K562 (cell line): ENCODE measurements at regions not wholly inside any gene's neighbourhood (a gene's known extent, or its start where the extent isn't known, plus 50 kb on each side); places are given as distances from the start of the nearest gene placed in this dataset.

Source experiments
- ATAC-seq: fragments of 200-7000 bp; cut with Tn5 transposase; 3 replicates; pipeline ENCODE4 v1.9.1; 2020; ENCODE audit warnings: moderate library complexity
- BruUV-seq: library from RNA; stranded (reverse); fragments of 400-500 nt; replicated peaks from 2 replicates; lab custom pipeline; 2021; lab: Mats Ljungman, UMichigan
- CTCF ChIA-PET: fragments of 300-600 bp; formaldehyde crosslinking; extraction: SDS; loops from one replicate; lab custom pipeline; 2021; ENCODE audit warnings: low intra/inter-chr PET ratio; lab: Yijun Ruan, JAX
- POLR2A ChIA-PET: fragments of 300-600, 350-650 bp; sonication (Branson Sonifier 250); formaldehyde crosslinking; extraction: SDS; loops from one replicate; lab custom pipeline; 2021; ENCODE audit warnings: antibody characterized with exemption, inconsistent platforms; lab: Yijun Ruan, JAX
- DNase-seq, 4 experiments: peaks; one replicate each; pipeline versions ENCODE4 v3.0.0 to v3.0.0-alpha.2; 2011 to 2018; ENCODE audit warnings: low spot score in 3 of 4, mixed read lengths in 3 of 4; ENCODE audit errors: extremely low read depth in 1 of 4
- FAIRE-seq: peaks from 2 replicates; lab custom pipeline; 2011; peaks lifted over from hg19 to GRCh38; lab: Jason Lieb, UNC
- H2AFZ ChIP-seq: 2 replicates; pipeline ENCODE4 v1.6.0; 2011; ENCODE audit warnings: low read depth, low read length, control low read depth, inconsistent platforms
- H3K27ac ChIP-seq: fragments of 200-600 bp; 3 replicates; pipeline ENCODE4 v1.8.0; 2011; ENCODE audit warnings: low read depth, mild to moderate bottlenecking, control low read depth, inconsistent platforms, low read length, moderate library complexity, mixed read lengths; ENCODE audit errors: extremely low read depth
- H3K27me3 ChIP-seq, 2 experiments: fragments of 300-600 bp in 1 of 2; 2 replicates in 1 of 2; 3 replicates in 1 of 2; pipeline versions ENCODE4 v1.6.0 to v1.8.0; 2011; ENCODE audit warnings: inconsistent platforms in 2 of 2, low read length in 2 of 2, mild to moderate bottlenecking in 1 of 2, mixed read lengths in 1 of 2, moderate library complexity in 1 of 2; ENCODE audit not compliant: control insufficient read depth in 2 of 2, insufficient read depth in 2 of 2
- H3K36me3 ChIP-seq: fragments of 300-600 bp; 3 replicates; pipeline ENCODE4 v1.8.0; 2011; ENCODE audit warnings: mild to moderate bottlenecking, low read length, inconsistent platforms; ENCODE audit not compliant: control insufficient read depth, insufficient read depth
- H3K4me1 ChIP-seq, 2 experiments: fragments of 200-600 bp in 1 of 2; replicated peaks in 1 of 2; 2 replicates in 1 of 2; 3 replicates in 1 of 2; pipeline versions ENCODE4 v1.5.1 to v1.8.0; 2011; ENCODE audit warnings: inconsistent platforms in 2 of 2, low read length in 2 of 2, mild to moderate bottlenecking in 1 of 2, mixed read lengths in 1 of 2, moderate library complexity in 1 of 2; ENCODE audit not compliant: control insufficient read depth in 2 of 2, insufficient read depth in 2 of 2
- H3K4me2 ChIP-seq: 2 replicates; pipeline ENCODE4 v1.6.1; 2011; ENCODE audit warnings: low read length, control low read depth, inconsistent platforms, mixed read lengths; ENCODE audit not compliant: insufficient read depth
- H3K4me3 ChIP-seq: fragments of 200-600 bp; sonication (generic), shearing (Covaris generic); 2 replicates; pipeline ENCODE4 v1.5.1; 2016; ENCODE audit warnings: control low read depth, inconsistent platforms
- H3K79me2 ChIP-seq: fragments of 200-600 bp; 3 replicates; pipeline ENCODE4 v1.8.0; 2011; ENCODE audit warnings: low read length, inconsistent platforms; ENCODE audit not compliant: control insufficient read depth, insufficient read depth
- H3K9ac ChIP-seq, 2 experiments: 2 replicates each; pipeline versions ENCODE4 v1.6.0 to v1.6.1; 2011; ENCODE audit warnings: low read depth in 2 of 2, low read length in 2 of 2, control low read depth in 1 of 2, inconsistent platforms in 1 of 2, mild to moderate bottlenecking in 1 of 2, mixed read lengths in 1 of 2; ENCODE audit not compliant: insufficient read depth in 1 of 2
- H3K9me1 ChIP-seq: one replicate; pipeline ENCODE4 v1.6.0; 2011; ENCODE audit warnings: inconsistent platforms, mild to moderate bottlenecking, low read length, moderate library complexity; ENCODE audit not compliant: control insufficient read depth, insufficient read depth
- H3K9me3 ChIP-seq: replicated peaks from 2 replicates; pipeline ENCODE4 v1.5.1; 2011; ENCODE audit warnings: low read depth, low read length, inconsistent platforms; ENCODE audit not compliant: control insufficient read depth, insufficient read depth
- H4K20me1 ChIP-seq: replicated peaks from 2 replicates; pipeline ENCODE4 v1.6.1; 2011; ENCODE audit warnings: low read length, inconsistent platforms, mixed read lengths; ENCODE audit not compliant: control insufficient read depth, insufficient read depth
- NFE2 ChIP-seq: IDR thresholded peaks from 2 replicates; pipeline ENCODE4 v1.6.1; 2014; ENCODE audit warnings: antibody characterized with exemption, low read depth
- WGBS: fragments of 100-300 bp; shearing (Covaris generic); methylation state at CpG from one replicate; pipeline ENCODE4 v1.1.6; 2016; ENCODE audit warnings: low coverage, mixed read lengths; ENCODE audit not compliant: insufficient coverage; ENCODE audit errors: missing lambda C conversion rate; 5-methylcytosine and 5-hydroxymethylcytosine counted together
- in situ Hi-C: fragments of 300-500 bp; cut with MboI; formaldehyde crosslinking; loops from 4 replicates; pipeline ENCODE4 v1.15.0; 2018; ENCODE audit warnings: inconsistent platforms, mixed read lengths
- intact Hi-C: fragments of 100-400 bp; cut with micrococcal nuclease; formaldehyde crosslinking; loops from 2 replicates; pipeline ENCODE4 v1.14.2; 2022
- TF ChIP-seq, protein P1 (sequence below), 2 experiments: fragments of 450-650 bp in 1 of 2; sonication (generic) in 1 of 2; formaldehyde crosslinking in 1 of 2; IDR thresholded peaks; 2 replicates each; pipeline versions ENCODE4 v1.7.1 to v1.9.0; 2016 to 2022; ENCODE audit warnings: inconsistent platforms in 1 of 2, mild to moderate bottlenecking in 1 of 2, missing genetic modification reagents in 1 of 2

DNA sequence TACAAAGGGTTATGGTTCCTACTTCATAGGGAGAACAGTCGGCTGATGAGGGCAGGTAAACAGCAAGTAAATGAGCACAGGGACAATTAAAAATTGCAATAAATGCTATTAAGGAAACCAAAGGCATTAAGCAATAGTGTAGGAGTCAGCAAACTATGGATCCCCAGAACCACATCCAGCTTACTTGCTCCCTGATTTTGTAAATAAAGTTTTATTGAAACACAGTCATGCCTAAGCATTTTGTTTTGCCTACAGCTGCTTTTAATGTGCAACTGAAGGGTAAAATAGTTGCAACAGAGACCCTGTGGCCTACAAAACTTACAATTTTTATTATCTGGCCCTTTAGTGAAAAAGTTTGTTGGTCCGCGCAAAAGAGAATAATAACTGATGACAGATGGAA is 351.2 kb upstream of the NR2F2 start:
- Histone ChIP-seq H3K4me2 (no peak overlapping the region), H3K9me3 (no peaks in the 10 kb centered on the region; the same call in 1 of the 2 replicates), H3K4me3 (no peak overlapping the region), H3K27ac (no peak overlapping the region), H2AFZ (no peak overlapping the region), H3K79me2 (no peaks in the 10 kb centered on the region), H3K36me3 (no peaks in the 10 kb centered on the region), H3K4me1 (no peaks in the 10 kb centered on the region), H3K9ac (no peak overlapping the region), H4K20me1 (no peaks in the 10 kb centered on the region), H3K9me1 (no peaks in the 10 kb centered on the region), H3K27me3 (no peaks in the 10 kb centered on the region)
- FAIRE-seq, result no peak
- BruUV-seq, result no TSS peak
- in situ Hi-C loops, result no loop called here
- CTCF ChIA-PET, result no interaction called here
- 86% methylated on average over 3 of the region's 3 CpGs for WGBS
- POLR2A ChIA-PET, result interaction anchor here (0.6 to 1.2 kb wide), 2 partner anchors 50 to 928 kb away, joined by 3 read pairs; no protein-coding TSS in a partner anchor
- ATAC-seq, result no peak
- intact Hi-C loops, result no loop called here
- DNase-seq, result no peak
- TF ChIP-seq NFE2, result no peak
- TF ChIP-seq, protein P1, sequence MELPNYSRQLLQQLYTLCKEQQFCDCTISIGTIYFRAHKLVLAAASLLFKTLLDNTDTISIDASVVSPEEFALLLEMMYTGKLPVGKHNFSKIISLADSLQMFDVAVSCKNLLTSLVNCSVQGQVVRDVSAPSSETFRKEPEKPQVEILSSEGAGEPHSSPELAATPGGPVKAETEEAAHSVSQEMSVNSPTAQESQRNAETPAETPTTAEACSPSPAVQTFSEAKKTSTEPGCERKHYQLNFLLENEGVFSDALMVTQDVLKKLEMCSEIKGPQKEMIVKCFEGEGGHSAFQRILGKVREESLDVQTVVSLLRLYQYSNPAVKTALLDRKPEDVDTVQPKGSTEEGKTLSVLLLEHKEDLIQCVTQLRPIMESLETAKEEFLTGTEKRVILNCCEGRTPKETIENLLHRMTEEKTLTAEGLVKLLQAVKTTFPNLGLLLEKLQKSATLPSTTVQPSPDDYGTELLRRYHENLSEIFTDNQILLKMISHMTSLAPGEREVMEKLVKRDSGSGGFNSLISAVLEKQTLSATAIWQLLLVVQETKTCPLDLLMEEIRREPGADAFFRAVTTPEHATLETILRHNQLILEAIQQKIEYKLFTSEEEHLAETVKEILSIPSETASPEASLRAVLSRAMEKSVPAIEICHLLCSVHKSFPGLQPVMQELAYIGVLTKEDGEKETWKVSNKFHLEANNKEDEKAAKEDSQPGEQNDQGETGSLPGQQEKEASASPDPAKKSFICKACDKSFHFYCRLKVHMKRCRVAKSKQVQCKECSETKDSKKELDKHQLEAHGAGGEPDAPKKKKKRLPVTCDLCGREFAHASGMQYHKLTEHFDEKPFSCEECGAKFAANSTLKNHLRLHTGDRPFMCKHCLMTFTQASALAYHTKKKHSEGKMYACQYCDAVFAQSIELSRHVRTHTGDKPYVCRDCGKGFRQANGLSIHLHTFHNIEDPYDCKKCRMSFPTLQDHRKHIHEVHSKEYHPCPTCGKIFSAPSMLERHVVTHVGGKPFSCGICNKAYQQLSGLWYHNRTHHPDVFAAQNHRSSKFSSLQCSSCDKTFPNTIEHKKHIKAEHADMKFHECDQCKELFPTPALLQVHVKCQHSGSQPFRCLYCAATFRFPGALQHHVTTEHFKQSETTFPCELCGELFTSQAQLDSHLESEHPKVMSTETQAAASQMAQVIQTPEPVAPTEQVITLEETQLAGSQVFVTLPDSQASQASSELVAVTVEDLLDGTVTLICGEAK (IDR thresholded peaks at IDR 0.05), result peak; percentile 89
- TF ChIP-seq, protein P1 (CRISPR knock-in tag; IDR thresholded peaks at IDR 0.05), result peak; percentile 50; the same call in 1 of the 2 replicates
